Right lung (tissue), 2 donors: ENCODE measurements at regions not wholly inside any gene's neighbourhood (a gene's known extent, or its start where the extent isn't known, plus 50 kb on each side); places are given as distances from the start of the nearest gene placed in this dataset.
"Not testable (repeated sequence)": the region's sequence is repeated elsewhere in the genome, so short reads cannot be mapped to it uniquely, and the experiment has no call there.

ENCODE experiments used
- DNase-seq, 2 donors: peaks; one replicate each; pipeline ENCODE4 v3.0.0-alpha.2; 2013

GRCh38 chr20:40893610-40894236 lies 134.9 kb upstream of the TOP1 start:
- DNase-seq: no peak

- DNase-seq: no peak
These were observed 134.4 kb upstream of the TOP1 start for GRCh38 chr20:40894237-40894630.

GRCh38 chr20:40895182-40895581 lies 133.4 kb upstream of the TOP1 start:
- DNase-seq: no peak

- no peak for DNase-seq
These were observed 131.6 kb upstream of the TOP1 start for GRCh38 chr20:40896814-40897700.

- DNase-seq: no peak
These were observed 129.3 kb upstream of the TOP1 start for GRCh38 chr20:40899344-40899743.

DNA sequence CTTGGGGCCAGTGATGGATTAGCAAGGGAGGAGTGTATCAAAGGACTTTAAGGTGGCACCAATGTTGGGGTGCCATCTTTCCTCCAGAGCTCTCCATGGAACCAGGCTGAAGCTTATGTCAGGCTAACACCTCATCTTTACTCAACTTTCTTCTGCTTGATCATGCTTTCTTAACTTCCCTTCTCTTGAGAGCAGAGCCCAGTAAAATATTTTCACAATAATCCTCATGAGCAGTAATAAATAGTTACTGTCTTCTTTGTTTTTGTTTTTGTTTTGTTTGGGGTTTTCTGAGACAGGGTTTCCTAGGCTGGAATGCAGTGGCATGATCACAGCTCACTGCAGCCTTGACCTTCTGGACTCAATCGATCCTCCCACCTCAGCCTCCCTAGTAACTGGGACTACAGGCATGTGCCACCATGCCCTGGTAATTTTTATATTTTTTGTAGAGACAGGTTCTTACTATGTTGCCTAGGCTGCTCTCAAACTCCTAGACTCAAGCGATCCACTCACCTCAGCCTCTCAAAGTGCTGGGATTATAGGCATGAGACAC lies 127.9 kb upstream of the TOP1 start:
- no peak for DNase-seq

DNA sequence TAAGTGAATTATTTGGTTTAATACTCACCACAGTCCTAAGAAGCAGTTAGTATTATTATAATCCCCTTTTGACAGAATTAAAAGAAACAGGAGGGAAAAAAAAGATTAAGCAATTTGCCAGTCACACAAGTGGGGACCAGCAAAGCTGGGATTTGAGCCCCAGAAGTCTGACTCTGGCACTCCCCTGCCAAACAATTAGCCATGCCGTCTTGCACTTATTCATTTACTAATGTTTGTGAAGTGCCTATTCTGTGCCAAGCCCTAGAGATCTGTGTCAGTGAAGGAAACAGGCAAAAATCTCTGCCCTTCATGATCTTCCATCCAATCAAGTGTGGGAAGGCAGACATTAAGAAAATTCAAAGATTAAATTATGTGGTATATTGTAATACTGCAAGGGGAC lies 126.0 kb upstream of the TOP1 start:
- no peak for DNase-seq

DNA sequence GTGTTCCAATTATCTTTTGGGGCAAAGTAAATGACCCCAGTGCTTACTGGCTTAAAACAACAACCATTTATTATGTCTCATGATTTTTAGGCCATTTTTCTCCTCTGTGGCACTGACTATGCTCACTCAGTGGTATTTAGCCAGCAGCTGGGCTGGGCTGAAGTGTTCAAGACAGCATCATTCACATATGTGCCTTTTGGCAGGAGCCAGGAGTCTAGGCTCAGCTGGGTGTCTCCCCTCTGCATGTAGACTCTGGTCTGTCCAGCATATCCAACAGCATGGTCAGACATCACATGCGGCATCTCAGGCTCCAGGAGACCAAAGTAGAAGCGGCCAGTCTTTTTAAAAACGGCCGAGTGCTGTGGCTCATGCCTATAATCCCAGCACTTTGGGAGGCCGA lies 120.3 kb upstream of the TOP1 start:
- no peak for DNase-seq

- not testable (repeated sequence) for DNase-seq
These were observed 119.1 kb upstream of the TOP1 start for GRCh38 chr20:40909489-40909888.

- not testable (repeated sequence) for DNase-seq
These were observed 118.2 kb upstream of the TOP1 start for GRCh38 chr20:40910436-40910835.

GRCh38 chr20:40911152-40911551 lies 117.5 kb upstream of the TOP1 start:
- not testable (repeated sequence) for DNase-seq

DNA sequence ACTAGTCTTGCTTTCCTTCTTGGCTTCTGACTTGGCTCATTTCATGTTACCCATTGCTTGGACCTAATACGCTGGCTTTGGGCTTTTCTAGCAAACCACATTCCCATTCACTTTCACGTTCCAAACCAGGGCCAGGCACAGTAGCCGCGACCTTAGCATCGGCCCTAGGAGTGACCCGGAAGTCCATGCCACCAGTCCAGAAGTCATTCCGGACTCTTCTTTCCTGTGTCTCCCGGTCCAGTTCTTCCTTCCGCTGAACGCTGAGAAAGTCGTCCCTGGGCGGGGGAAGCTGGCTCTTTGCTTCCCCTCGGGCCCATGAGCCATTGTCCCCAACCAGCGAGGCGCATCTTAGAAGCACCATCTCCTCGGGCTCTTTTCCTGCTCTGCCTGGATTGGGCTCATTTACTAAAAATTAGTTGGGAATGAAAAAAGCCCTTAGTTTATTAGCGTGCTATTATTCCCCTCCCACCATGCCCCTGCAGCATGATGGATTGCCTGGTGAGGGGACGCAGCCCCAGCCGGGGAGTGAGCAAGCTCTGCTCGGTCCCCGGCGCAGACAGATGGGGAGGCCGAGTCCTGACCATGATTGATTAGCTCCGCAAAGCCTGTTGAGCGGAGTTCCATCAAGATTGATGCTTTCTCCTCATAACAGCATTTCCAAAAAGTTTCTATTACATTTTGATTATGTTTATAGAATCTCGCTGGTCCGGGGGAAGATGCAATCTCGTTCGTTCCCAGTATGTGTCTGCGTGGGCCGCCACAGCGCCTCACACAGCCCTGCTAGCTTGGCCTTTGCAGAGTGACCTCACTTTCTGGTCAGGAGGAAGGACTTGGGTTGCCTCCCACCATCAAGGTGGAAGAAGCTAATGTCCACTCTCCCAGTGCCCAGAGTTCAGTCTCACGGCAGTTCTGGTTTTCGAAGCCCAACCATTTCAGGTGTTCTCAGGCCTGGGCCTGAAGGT lies 115.1 kb upstream of the TOP1 start:
- DNase-seq: no peak

DNA sequence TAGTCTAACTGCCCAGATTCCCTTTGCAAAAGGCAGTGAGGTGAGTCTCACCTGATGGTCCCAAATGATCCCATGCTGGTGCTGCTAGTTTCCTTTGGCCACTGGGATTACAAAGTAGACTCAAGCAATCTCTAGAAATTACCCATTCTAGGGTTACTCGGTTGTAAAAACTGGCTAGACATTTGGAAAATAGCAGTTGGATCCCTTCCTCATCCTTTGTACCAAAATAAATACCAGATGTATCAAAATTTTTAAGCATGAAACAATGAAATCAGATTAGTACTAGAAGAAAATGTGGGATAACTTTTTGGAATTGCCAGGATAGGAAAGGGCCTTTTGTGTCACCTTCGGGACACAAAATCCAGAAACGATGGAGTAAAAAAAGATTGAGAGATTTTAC lies 112.9 kb upstream of the TOP1 start:
- DNase-seq: no peak

DNA sequence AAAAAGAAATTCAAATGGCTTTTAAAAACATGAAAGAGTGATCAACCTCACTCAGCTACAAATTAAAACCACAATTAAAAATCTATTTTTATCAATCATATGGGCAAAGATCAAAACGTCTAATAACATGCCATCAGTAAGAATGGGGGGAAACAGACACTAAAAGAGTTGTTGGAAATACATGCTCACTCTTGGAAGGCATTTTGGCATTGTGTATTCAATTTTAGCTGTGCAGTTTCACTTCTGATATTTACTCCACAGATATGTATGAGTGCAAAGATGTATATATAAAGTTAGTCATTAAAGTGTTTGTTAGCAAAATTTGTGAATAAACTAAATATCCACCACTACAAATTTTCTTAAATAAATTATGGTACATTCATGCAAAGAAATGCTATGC lies 112.3 kb upstream of the TOP1 start:
- DNase-seq: no peak

GRCh38 chr20:40920291-40920690 lies 108.3 kb upstream of the TOP1 start:
- no peak for DNase-seq

DNA sequence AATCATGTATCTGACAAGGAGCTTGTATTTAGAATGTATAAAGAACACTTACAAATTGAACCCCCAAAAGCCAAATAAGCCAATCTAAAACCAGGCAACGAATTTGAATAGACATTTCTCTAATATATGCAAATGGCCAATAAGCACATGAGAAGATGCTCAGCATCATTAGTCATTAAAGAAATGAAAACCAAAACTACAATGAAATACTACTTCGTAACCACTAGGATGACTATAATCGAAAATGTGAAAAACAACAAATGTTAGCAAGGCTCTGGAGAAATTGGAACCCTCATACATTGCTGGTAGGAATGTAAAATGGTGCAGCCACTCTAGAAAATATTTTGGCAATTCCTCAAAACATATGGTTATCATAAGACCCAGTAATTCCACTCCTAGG lies 105.8 kb upstream of the TOP1 start:
- no peak for DNase-seq

GRCh38 chr20:40925829-40926510 lies 102.7 kb upstream of the TOP1 start:
- no peak for DNase-seq

DNA sequence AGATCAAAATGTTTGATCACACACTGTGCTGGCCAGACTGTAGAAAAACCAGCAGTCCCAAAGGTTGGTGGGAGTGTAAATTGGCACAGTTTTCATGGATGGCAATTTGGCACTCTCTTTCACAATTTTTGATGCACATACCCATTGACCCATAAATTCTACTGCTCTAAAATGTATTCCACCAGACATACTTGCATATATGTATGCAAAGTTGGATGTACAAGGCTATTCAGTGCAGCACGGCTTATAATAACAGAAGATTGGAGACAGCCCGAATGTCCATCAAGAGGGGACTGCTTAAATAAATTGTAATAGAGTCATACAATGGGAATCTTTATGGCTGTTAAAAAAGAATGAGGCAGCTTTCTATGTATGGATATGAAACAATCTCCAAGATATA lies 101.7 kb upstream of the TOP1 start:
- DNase-seq: no peak

DNA sequence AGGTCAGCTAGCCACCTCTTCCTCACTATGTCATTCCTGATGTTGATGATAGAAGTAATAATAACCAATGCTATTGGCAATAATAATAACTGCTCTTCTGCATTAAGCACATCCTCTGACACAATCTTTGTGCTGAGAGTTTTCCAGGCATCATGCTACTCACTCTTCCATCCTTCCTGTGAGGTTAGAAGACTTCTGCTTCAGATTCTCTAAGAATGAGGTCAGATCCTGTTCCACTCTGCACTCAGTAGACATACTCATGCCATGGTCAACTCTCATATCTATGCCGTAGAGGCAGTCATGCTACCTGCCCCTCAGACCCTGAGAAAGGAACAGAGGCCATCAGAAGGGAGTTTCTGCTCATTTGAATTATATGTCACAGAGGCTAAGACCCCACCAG lies 98.1 kb upstream of the TOP1 start:
- no peak for DNase-seq

DNA sequence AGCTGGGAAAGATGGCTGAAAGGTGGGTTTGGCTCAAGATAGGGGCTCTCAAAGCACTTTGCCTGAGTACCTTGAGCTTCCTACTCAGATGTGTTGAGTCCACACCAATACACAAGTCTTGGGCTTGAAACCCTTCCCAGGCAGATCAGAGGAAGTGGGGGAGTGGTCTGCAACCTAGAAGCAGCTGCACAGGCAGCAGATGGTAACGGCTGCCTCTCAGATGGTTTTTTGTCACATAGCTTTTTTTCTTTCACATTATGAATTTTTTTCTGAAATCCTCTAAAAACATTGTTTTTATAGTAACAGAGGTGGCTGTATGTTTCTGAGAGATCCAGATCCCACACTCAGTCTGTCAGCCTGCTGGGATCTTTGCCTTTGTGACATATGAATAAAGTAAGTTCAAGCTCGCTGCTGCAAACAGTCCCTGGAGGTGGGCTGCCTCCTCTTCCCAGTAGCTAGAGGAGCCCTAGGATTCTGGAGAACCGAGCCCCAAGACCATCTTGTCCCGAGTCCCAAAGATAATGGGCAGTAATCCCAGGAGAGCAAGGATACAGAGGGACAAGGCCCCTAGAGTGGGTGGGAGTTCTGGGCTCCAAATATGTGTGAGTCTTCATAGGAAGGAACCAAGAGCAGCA lies 97.1 kb upstream of the TOP1 start:
- peak; percentile 26 to 35 for DNase-seq

GRCh38 chr20:40932436-40932835 lies 96.2 kb upstream of the TOP1 start:
- no peak for DNase-seq
